ENCODE measurements at regions not wholly inside any gene's neighbourhood (a gene's known extent, or its start where the extent isn't known, plus 50 kb on each side); places are given as distances from the start of the nearest gene placed in this dataset.
"Not testable (repeated sequence)": the region's sequence is repeated elsewhere in the genome, so short reads cannot be mapped to it uniquely, and the experiment has no call there.

DNA sequence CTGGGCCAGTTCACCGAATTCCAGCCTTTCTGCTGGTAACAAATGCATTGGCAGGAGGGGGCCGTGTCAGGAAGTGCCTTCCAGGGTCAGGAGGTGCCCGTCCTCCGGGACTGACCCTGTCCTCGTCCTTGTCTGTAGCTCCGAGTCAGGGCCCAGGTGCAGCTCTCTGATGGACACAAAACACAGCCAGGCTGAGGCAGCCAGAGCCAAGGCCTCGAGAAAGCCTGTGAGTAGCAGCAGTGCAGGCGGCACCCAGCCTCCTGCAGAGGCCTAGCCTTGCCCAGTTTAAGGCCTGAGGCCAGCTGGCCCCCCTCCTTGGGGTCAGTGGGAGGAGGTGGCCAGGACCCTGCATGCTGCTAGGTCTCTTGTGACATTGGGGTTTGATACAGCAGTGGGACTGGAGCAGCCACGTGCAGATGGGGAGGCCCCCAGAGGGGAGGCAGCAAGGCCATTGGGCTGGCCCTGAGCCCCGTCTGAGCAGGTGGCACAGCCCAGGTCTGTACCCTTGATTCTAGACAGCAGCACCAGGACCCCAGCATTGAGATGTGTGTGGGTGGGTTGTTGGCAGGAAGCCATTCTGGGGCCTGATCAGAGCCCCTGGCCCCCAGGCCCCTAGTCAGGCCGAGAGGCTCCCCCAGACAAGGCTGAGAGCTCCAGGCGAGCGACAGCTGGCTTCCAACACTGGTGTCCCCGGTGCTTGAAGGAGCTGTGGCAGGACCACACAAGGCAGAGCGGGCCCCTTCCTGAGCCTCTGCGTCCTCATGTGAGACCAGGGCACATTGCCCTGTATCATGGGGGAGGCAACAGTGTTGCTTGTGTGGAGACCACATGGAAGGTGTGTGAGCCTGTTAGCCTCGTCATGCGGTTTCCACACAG is 196.9 kb downstream of the LIPI start:
- H3K4me3 ChIP-seq; intact Hi-C loops (cut with DNase I); H3K36me3 ChIP-seq; H3K9me3 ChIP-seq; H3K4me1 ChIP-seq (ENCODE audit: insufficient read depth); H3K27ac ChIP-seq; H3K27me3 ChIP-seq: not testable (repeated sequence)
- 77 to 83% (median 78%) methylated on average over 14 to 16 of the region's 18 CpGs for WGBS, 3 donors
- peak in 1 of 5 donors; percentile 16 for DNase-seq

DNA sequence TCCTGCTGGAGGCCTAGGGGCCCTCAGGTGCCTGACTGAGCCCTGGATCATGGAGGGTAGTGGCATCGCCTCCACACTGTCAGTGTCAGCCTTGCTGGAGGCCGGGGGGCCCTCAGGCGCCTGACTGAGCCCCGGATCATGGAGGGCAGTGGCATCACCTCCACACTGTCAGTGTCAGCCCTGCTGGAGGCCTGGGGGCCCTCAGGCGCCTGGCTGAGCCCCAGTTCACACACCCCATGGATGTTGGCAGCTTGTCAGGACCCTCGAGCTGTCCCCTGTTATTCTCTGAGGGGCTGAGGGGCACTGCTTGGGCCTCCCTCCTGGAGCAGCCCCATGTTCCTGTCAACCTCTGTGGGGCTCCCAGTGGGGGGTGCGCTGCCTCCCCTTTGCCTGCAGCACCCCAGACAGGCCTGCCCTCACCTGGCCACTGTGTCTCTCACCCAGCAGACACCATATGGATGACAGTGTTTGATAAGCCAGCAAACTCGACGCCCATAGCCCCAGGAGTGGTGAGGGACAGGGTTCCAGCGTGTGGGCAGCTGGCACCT is 197.6 kb downstream of the LIPI start:
- Histone ChIP-seq H3K27me3 (no peaks in the 10 kb centered on the region), H3K36me3 (no peaks in the 10 kb centered on the region), H3K27ac (no peak overlapping the region), H3K9me3 (no peaks in the 10 kb centered on the region), H3K4me1 (ENCODE audit: insufficient read depth) (no peaks in the 10 kb centered on the region), H3K4me3 (no peak overlapping the region)
- intact Hi-C loops (cut with DNase I): no loop called here
- TF ChIP-seq POLR2A (IDR thresholded peaks at IDR 0.05) (no peak), EP300 (IDR thresholded peaks at IDR 0.05) (no peak)
- TF ChIP-seq, protein P1, sequence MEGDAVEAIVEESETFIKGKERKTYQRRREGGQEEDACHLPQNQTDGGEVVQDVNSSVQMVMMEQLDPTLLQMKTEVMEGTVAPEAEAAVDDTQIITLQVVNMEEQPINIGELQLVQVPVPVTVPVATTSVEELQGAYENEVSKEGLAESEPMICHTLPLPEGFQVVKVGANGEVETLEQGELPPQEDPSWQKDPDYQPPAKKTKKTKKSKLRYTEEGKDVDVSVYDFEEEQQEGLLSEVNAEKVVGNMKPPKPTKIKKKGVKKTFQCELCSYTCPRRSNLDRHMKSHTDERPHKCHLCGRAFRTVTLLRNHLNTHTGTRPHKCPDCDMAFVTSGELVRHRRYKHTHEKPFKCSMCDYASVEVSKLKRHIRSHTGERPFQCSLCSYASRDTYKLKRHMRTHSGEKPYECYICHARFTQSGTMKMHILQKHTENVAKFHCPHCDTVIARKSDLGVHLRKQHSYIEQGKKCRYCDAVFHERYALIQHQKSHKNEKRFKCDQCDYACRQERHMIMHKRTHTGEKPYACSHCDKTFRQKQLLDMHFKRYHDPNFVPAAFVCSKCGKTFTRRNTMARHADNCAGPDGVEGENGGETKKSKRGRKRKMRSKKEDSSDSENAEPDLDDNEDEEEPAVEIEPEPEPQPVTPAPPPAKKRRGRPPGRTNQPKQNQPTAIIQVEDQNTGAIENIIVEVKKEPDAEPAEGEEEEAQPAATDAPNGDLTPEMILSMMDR (IDR thresholded peaks at IDR 0.05): no peak
- 77 to 87% (median 79%) methylated on average over 9 to 10 of the region's 10 CpGs for WGBS, 3 donors
- DNase-seq: no peak

DNA sequence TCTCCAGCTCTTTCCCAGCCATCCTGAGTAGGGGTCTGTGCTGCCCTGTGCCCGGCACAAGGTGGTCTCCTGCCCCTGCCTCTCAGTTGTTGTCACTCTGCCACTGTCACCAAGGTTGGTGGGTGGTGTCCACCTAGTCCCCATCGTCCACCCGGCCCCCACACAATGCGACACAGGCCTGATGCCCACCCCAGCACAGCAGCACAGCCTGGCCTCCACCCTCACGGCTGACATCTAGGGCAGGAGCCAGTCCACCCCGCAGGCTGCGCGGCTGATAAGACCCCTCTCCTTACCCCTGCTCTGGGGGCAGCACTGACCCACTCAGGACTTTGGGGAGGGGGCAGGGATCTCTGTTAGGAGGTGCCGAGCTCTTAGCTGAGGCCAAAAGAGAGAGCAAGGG is 198.3 kb downstream of the LIPI start:
- H3K27ac ChIP-seq: no peak overlapping the region
- TF ChIP-seq POLR2A (IDR thresholded peaks at IDR 0.05) (no peak), EP300 (IDR thresholded peaks at IDR 0.05) (no peak)
- TF ChIP-seq, protein P1 (IDR thresholded peaks at IDR 0.05): no peak
- intact Hi-C loops (cut with DNase I): no loop called here
- no peaks in the 10 kb centered on the region for H3K9me3 ChIP-seq
- no peaks in the 10 kb centered on the region for H3K36me3 ChIP-seq
- H3K27me3 ChIP-seq: no peaks in the 10 kb centered on the region
- no peaks in the 10 kb centered on the region for H3K4me1 ChIP-seq (ENCODE audit: insufficient read depth)
- 92 to 96% (median 93%) methylated on average over 8 to 9 of the region's 9 CpGs for whole genome bisulfite sequencing, 3 donors
- peak in 1 of 5 donors; percentile 15 for DNase-seq
- no peak overlapping the region for H3K4me3 ChIP-seq

DNA sequence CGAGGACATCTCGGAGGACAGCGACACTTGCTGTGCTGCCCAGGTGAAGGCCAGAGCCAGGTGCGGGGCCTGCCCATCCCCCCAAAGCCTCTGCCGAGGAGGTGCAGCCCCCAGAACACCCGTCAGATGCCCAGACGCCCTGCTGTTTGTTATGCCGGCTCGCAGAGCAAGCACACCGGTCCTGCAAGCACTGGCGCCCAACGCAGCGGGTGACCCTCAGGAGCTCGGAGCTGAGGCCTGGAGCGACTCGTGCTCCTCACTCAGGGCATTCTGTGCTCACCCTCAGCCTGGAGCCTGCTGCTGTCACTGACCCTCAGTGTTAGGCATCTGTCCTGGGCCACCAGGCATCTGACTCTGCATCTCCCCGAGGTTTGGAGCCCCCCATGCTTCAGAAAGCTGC is 199.0 kb downstream of the LIPI start:
- DNase-seq; H3K9me3 ChIP-seq; H3K4me3 ChIP-seq; H3K36me3 ChIP-seq; intact Hi-C loops (cut with DNase I); H3K27me3 ChIP-seq; H3K27ac ChIP-seq; H3K4me1 ChIP-seq (ENCODE audit: insufficient read depth): not testable (repeated sequence)
- 85 to 89% (median 86%) methylated on average over 17 of the region's 17 CpGs for WGBS, 3 donors

DNA sequence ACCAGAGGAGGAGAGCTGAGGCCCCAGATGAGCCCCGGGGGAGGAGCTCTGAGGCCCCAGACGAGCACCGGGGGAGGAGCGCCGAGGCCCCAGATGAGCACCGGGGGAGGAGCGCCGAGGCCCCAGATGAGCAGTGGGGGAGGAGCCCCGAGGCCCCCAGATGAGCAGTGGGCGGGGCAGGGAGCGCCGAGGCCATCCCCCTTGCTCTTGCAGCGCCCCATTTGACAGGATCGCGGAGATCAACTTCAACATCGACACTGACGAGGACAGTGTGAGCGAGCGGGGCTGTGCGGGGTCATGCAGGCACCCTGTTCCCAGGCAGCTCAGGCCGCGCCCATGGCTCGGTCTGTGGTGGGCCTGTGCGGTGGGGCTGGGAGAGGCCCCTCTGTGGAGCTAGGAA is 199.6 kb downstream of the LIPI start:
- DNase-seq; H3K36me3 ChIP-seq; H3K27me3 ChIP-seq; H3K4me3 ChIP-seq; H3K4me1 ChIP-seq (ENCODE audit: insufficient read depth); intact Hi-C loops (cut with DNase I); H3K27ac ChIP-seq; H3K9me3 ChIP-seq: not testable (repeated sequence)
- 88 to 93% (median 90%) methylated on average over 23 to 24 of the region's 24 CpGs for WGBS, 3 donors

DNA sequence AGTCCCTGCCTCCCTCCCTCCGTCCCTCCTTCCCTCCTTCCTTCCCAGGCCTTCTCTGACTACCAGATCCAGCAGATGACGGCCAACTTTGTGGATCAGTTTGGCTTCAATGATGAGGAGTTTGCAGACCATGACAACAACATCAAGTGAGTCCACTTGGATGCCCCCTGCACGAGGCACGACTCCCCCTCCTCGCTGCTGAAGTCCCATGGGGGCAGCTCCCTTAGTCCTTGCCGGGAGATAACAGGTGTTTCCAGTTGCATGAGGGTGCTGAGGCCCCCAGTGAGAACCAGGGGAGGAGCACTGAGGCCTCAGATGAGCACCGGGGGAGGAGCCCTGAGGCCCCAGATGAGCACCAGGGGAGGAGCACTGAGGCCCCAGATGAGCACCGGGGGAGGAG is 200.0 kb downstream of the LIPI start:
- WGBS, 3 donors: 73 to 82% (median 81%) methylated on average over 8 of the region's 8 CpGs
- no peaks in the 10 kb centered on the region for H3K36me3 ChIP-seq
- no peaks in the 10 kb centered on the region for H3K27me3 ChIP-seq
- no peak overlapping the region for H3K27ac ChIP-seq
- no peak for DNase-seq
- H3K4me3 ChIP-seq: no peak overlapping the region
- intact Hi-C loops (cut with DNase I): no loop called here
- H3K4me1 ChIP-seq (ENCODE audit: insufficient read depth): no peaks in the 10 kb centered on the region
- no peaks in the 10 kb centered on the region for H3K9me3 ChIP-seq
- TF ChIP-seq EP300 (IDR thresholded peaks at IDR 0.05) (no peak), POLR2A (IDR thresholded peaks at IDR 0.05) (no peak)
- TF ChIP-seq, protein P1 (IDR thresholded peaks at IDR 0.05): no peak

DNA sequence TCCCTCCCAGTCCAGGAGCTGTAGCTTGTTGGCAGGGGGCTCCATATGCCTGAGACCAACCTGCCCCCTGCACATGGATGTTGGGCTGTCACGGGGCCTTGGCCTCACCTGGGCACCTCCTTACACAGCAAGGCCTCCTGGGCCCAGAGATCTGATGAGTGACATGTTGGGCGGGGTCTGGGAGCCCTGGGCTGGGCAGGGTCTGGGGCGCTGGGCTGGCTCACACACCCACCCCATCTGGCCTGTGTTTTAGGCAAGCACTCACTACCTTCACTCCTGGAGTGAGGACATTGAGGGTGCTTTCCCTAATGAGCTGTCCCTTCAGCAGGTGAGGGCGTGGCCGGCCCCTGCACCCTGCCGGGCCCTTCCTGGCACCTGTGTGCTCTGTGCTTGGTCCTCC is 200.8 kb downstream of the LIPI start:
- H3K9me3 ChIP-seq; intact Hi-C loops (cut with DNase I); H3K27ac ChIP-seq; H3K4me3 ChIP-seq; H3K27me3 ChIP-seq; H3K4me1 ChIP-seq (ENCODE audit: insufficient read depth); DNase-seq; H3K36me3 ChIP-seq: not testable (repeated sequence)
- WGBS, 3 donors: 76 to 83% (median 79%) methylated on average over 6 of the region's 6 CpGs

DNA sequence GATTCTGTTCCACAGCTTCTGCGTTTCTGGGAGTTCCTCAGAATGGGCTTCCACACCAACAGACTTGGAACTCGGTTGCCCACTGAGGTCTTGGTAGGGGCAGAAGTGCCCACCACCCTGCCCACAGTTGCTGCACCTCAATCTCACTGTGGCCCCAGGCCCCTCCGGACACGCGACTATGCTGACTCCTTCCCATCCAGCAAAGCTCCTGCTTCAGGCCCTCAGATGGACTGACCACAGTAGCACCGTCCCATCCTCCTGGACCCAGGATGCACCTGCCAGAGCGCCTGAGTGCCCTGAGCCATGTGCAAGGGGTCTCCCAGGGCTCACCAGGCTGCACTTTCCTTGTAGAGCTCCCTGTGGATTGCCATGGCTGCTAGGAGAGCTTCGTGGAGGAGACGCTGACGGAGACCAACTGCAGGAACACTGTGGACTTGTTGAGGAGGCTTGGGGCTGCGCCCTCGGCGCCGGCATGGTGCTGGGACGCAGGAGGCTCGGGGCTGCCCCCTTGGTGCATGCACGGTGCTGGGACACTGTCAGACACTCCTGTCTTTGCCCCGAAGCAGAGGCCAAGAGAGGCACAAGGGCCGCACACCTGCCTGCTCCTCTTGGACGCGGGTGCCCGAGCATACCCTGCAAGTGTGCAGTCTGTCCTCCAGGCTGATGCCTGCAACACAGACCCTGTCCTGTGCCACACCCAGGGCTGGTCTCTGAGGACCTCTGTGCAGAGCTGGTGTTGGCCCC is 201.3 kb downstream of the LIPI start:
- intact Hi-C loops (cut with DNase I); H3K9me3 ChIP-seq; DNase-seq; H3K4me1 ChIP-seq (ENCODE audit: insufficient read depth); H3K27me3 ChIP-seq; H3K4me3 ChIP-seq; H3K36me3 ChIP-seq; H3K27ac ChIP-seq: not testable (repeated sequence)
- WGBS, 3 donors: 87 to 93% (median 90%) methylated on average over 10 to 22 of the region's 22 CpGs

All from ovary (tissue), 7 donors.